ENCODE measurements at regions not wholly inside any gene's neighbourhood (a gene's known extent, or its start where the extent isn't known, plus 50 kb on each side); places are given as distances from the start of the nearest gene placed in this dataset.

- no peaks in the 10 kb centered on the region for H3K9me3 ChIP-seq
- BruUV-seq (replicated peaks) = no TSS peak
- no peaks in the 10 kb centered on the region for H3K4me1 Mint-ChIP-seq (ENCODE audit: low read depth, unreplicated experiment)
- no peaks in the 10 kb centered on the region for H3K36me3 ChIP-seq (ENCODE audit: control insufficient read depth, insufficient read depth, low read length)
- H3K4me1 ChIP-seq = no peaks in the 10 kb centered on the region
- no peaks in the 10 kb centered on the region for H3K27me3 Mint-ChIP-seq (ENCODE audit: insufficient read depth, unreplicated experiment)
- no peak overlapping the region for H3K27ac Mint-ChIP-seq (ENCODE audit: unreplicated experiment)
- ChIA-PET CTCF (no interaction called here), POLR2A (no interaction called here)
- H3K4me3 Mint-ChIP-seq (ENCODE audit: unreplicated experiment) = no peak overlapping the region
- no peak for TF ChIP-seq CTCF (IDR thresholded peaks at IDR 0.05; ENCODE audit: insufficient read depth in 1 of 2, low read depth in 1 of 2, low read length in 1 of 2, severe bottlenecking in 1 of 2, unreplicated experiment in 1 of 2)
- no peaks in the 10 kb centered on the region for H3K36me3 Mint-ChIP-seq (ENCODE audit: insufficient read depth, unreplicated experiment)
- no peak for DNase-seq
- no peak overlapping the region for H3K4me3 ChIP-seq (ENCODE audit: low read depth, low read length)
- H3K9me3 Mint-ChIP-seq (ENCODE audit: unreplicated experiment) = no peaks in the 10 kb centered on the region
- intact Hi-C loops (cut with micrococcal nuclease; ENCODE audit: unreplicated experiment) = no loop called here
- H3K27me3 ChIP-seq (replicated peaks; ENCODE audit: control insufficient read depth, insufficient read depth, low read length) = no peaks in the 10 kb centered on the region
These were observed 695.0 kb upstream of the GJE1 start for GRCh38 chr6:141437685-141438084.

- POLR2A ChIA-PET = no interaction called here
- no TSS peak for BruUV-seq (replicated peaks)
- intact Hi-C loops (cut with micrococcal nuclease; ENCODE audit: unreplicated experiment) = no loop called here
- no peaks in the 10 kb centered on the region for H3K9me3 Mint-ChIP-seq (ENCODE audit: unreplicated experiment)
- DNase-seq = no peak
- no peaks in the 10 kb centered on the region for H3K27me3 Mint-ChIP-seq (ENCODE audit: insufficient read depth, unreplicated experiment)
- Histone ChIP-seq H3K4me1 (no peaks in the 10 kb centered on the region), H3K27me3 (replicated peaks; ENCODE audit: control insufficient read depth, insufficient read depth, low read length) (no peaks in the 10 kb centered on the region), H3K9me3 (no peaks in the 10 kb centered on the region), H3K4me3 (ENCODE audit: low read depth, low read length) (no peak overlapping the region), H3K36me3 (ENCODE audit: control insufficient read depth, insufficient read depth, low read length) (no peaks in the 10 kb centered on the region)
- no peak overlapping the region for H3K4me3 Mint-ChIP-seq (ENCODE audit: unreplicated experiment)
- CTCF ChIA-PET = no interaction called here
- no peak for TF ChIP-seq CTCF (IDR thresholded peaks at IDR 0.05; ENCODE audit: insufficient read depth in 1 of 2, low read depth in 1 of 2, low read length in 1 of 2, severe bottlenecking in 1 of 2, unreplicated experiment in 1 of 2)
- H3K27ac Mint-ChIP-seq (ENCODE audit: unreplicated experiment) = no peak overlapping the region
- H3K4me1 Mint-ChIP-seq (ENCODE audit: low read depth, unreplicated experiment) = no peaks in the 10 kb centered on the region
- H3K36me3 Mint-ChIP-seq (ENCODE audit: insufficient read depth, unreplicated experiment) = no peaks in the 10 kb centered on the region
These were observed 695.7 kb upstream of the GJE1 start for GRCh38 chr6:141437011-141437410.

- TF ChIP-seq CTCF (IDR thresholded peaks at IDR 0.05; ENCODE audit: insufficient read depth in 1 of 2, low read depth in 1 of 2, low read length in 1 of 2, severe bottlenecking in 1 of 2, unreplicated experiment in 1 of 2) = no peak
- Mint-ChIP-seq H3K9me3 (ENCODE audit: unreplicated experiment) (no peaks in the 10 kb centered on the region), H3K36me3 (ENCODE audit: insufficient read depth, unreplicated experiment) (no peaks in the 10 kb centered on the region), H3K4me1 (ENCODE audit: low read depth, unreplicated experiment) (no peaks in the 10 kb centered on the region), H3K4me3 (ENCODE audit: unreplicated experiment) (no peak overlapping the region), H3K27ac (ENCODE audit: unreplicated experiment) (no peak overlapping the region), H3K27me3 (ENCODE audit: insufficient read depth, unreplicated experiment) (no peaks in the 10 kb centered on the region)
- Histone ChIP-seq H3K27me3 (replicated peaks; ENCODE audit: control insufficient read depth, insufficient read depth, low read length) (no peaks in the 10 kb centered on the region), H3K9me3 (no peaks in the 10 kb centered on the region), H3K4me3 (ENCODE audit: low read depth, low read length) (no peak overlapping the region), H3K4me1 (no peaks in the 10 kb centered on the region), H3K36me3 (ENCODE audit: control insufficient read depth, insufficient read depth, low read length) (no peaks in the 10 kb centered on the region)
- no peak for DNase-seq
- intact Hi-C loops (cut with micrococcal nuclease; ENCODE audit: unreplicated experiment) = no loop called here
- CTCF ChIA-PET = interaction anchor here (0.6 kb wide), 1 partner anchor 139 kb away, joined by 3 read pairs; no protein-coding TSS in a partner anchor
- BruUV-seq (replicated peaks) = no TSS peak
- POLR2A ChIA-PET = no interaction called here
These were observed 706.2 kb upstream of the GJE1 start for GRCh38 chr6:141426400-141426980.
